Spleen (tissue), 7 donors: ENCODE measurements at regions not wholly inside any gene's neighbourhood (a gene's known extent, or its start where the extent isn't known, plus 50 kb on each side); places are given as distances from the start of the nearest gene placed in this dataset.

ENCODE experiments used
- POLR2A ChIP-seq, 3 donors: fragments of 450-650 bp; IDR thresholded peaks; one replicate each; pipeline ENCODE4 v1.5.1; 2017; ENCODE audit warnings: antibody characterized with exemption in 3 of 3, mild to moderate bottlenecking in 1 of 3
- POLR2AphosphoS5 ChIP-seq, 3 donors: sonication (generic); formaldehyde crosslinking; IDR thresholded peaks; one replicate each; pipeline ENCODE4 v1.5.1; 2017; ENCODE audit warnings: antibody characterized with exemption in 3 of 3
- TF ChIP-seq, protein P1 (sequence below), 11 experiments: fragments of 200-600 bp in 7 of 11; fragments of 450-650 bp in 4 of 11; sonication (generic) in 4 of 11; IDR thresholded peaks in 8 of 11; conservative IDR thresholded peaks in 3 of 11; 1 replicate in 7 of 11; 2 replicates in 4 of 11; pipeline versions ENCODE4 v1.4.0 to v1.8.0; 2016 to 2021; ENCODE audit warnings: antibody characterized with exemption in 11 of 11, inconsistent platforms in 4 of 11, mild to moderate bottlenecking in 1 of 11
- donor health status: DM: no; HTN: no; CAD: no; lungs with moderate emphysema.
- donor health status: DM: no; HTN: no; CAD: no.
- donor health status: DM: no; HTN: no; CAD: no.

DNA sequence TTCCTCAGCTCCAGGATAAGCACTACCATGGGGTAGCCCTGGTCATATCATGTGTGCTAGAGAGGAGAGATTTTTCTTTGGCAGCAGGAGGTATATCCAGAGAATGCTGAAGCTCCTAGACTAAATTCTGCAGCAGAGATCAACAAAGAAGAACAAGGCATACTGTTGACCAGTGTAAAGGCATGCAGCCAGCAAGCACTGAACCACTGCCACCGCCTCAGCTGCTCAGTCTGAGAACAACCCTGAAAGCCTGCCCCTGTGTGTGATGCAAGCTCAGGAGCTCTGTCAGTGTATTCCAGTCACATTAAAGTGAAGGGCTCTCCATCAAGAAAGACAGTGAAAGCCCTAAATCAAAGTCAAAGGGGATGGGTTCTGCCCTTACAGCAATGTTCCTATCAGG is 439.5 kb upstream of the CD180 start:
- TF ChIP-seq POLR2A (IDR thresholded peaks at IDR 0.05): no peak
- TF ChIP-seq, protein P1, sequence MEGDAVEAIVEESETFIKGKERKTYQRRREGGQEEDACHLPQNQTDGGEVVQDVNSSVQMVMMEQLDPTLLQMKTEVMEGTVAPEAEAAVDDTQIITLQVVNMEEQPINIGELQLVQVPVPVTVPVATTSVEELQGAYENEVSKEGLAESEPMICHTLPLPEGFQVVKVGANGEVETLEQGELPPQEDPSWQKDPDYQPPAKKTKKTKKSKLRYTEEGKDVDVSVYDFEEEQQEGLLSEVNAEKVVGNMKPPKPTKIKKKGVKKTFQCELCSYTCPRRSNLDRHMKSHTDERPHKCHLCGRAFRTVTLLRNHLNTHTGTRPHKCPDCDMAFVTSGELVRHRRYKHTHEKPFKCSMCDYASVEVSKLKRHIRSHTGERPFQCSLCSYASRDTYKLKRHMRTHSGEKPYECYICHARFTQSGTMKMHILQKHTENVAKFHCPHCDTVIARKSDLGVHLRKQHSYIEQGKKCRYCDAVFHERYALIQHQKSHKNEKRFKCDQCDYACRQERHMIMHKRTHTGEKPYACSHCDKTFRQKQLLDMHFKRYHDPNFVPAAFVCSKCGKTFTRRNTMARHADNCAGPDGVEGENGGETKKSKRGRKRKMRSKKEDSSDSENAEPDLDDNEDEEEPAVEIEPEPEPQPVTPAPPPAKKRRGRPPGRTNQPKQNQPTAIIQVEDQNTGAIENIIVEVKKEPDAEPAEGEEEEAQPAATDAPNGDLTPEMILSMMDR (IDR thresholded peaks at IDR 0.05 in 8 of 11, conservative IDR thresholded peaks at IDR 0.05 in 3 of 11): no peak
- no peak for TF ChIP-seq POLR2AphosphoS5 (IDR thresholded peaks at IDR 0.05)
